CD14-positive monocyte (primary cell): ENCODE measurements at regions not wholly inside any gene's neighbourhood (a gene's known extent, or its start where the extent isn't known, plus 50 kb on each side); places are given as distances from the start of the nearest gene placed in this dataset.

Source experiments
- DNase-seq, 3 donors: peaks; one replicate each; pipeline ENCODE4 v3.0.0-alpha.2; 2011 to 2022
- H2AFZ ChIP-seq: 2 replicates; pipeline ENCODE4 v1.6.0; 2012; ENCODE audit warnings: mild to moderate bottlenecking, low read depth, low read length, inconsistent platforms; ENCODE audit not compliant: insufficient read depth, poor library complexity, severe bottlenecking
- H3K27ac ChIP-seq, 2 donors: 1 replicate in 1 of 2; 2 replicates in 1 of 2; pipeline ENCODE4 v1.5.1; 2012 to 2013; ENCODE audit warnings: low read length in 2 of 2, control low read depth in 1 of 2, inconsistent platforms in 1 of 2, low read depth in 1 of 2, mild to moderate bottlenecking in 1 of 2
- H3K27me3 ChIP-seq, 2 donors: one replicate each; pipeline versions ENCODE4 v1.6.0 to v1.6.1; 2011 to 2013; ENCODE audit warnings: low read length in 2 of 2; ENCODE audit not compliant: control insufficient read depth in 2 of 2, insufficient read depth in 2 of 2
- H3K36me3 ChIP-seq, 2 donors: replicated peaks in 1 of 2; 1 replicate in 1 of 2; 2 replicates in 1 of 2; pipeline versions ENCODE4 v1.5.1 to v1.6.1; 2012 to 2013; ENCODE audit warnings: low read length in 2 of 2, control low read depth in 1 of 2, inconsistent platforms in 1 of 2, mild to moderate bottlenecking in 1 of 2; ENCODE audit not compliant: insufficient read depth in 2 of 2, control insufficient read depth in 1 of 2
- H3K4me1 ChIP-seq, 2 donors: 1 replicate in 1 of 2; 2 replicates in 1 of 2; pipeline versions ENCODE4 v1.5.1 to v1.6.1; 2012 to 2013; ENCODE audit warnings: low read length in 2 of 2, control low read depth in 1 of 2, inconsistent platforms in 1 of 2, mild to moderate bottlenecking in 1 of 2, moderate library complexity in 1 of 2; ENCODE audit not compliant: insufficient read depth in 2 of 2, control insufficient read depth in 1 of 2
- H3K4me2 ChIP-seq: replicated peaks from 2 replicates; pipeline ENCODE3; 2012; ENCODE audit warnings: low read length, moderate library complexity, mild to moderate bottlenecking; ENCODE audit not compliant: poor library complexity, severe bottlenecking; ENCODE audit errors: extremely low read depth
- H3K4me3 ChIP-seq, 3 experiments: fragments of 200-600 bp in 1 of 3; sonication (generic) in 1 of 3; replicated peaks in 1 of 3; 1 replicate in 2 of 3; 2 replicates in 1 of 3; pipeline ENCODE4 v1.5.1; 2011 to 2013; ENCODE audit warnings: low read length in 3 of 3, mild to moderate bottlenecking in 3 of 3, control low read depth in 2 of 3, low read depth in 2 of 3, inconsistent platforms in 1 of 3, moderate library complexity in 1 of 3
- H3K79me2 ChIP-seq: 2 replicates; pipeline ENCODE4 v1.6.0; 2012; ENCODE audit warnings: mild to moderate bottlenecking, control low read depth, inconsistent platforms, low read length, moderate library complexity; ENCODE audit not compliant: insufficient read depth
- H3K9ac ChIP-seq: 2 replicates; pipeline ENCODE4 v1.6.0; 2017; ENCODE audit warnings: low read length, mild to moderate bottlenecking; ENCODE audit not compliant: insufficient read depth, poor library complexity, severe bottlenecking
- H3K9me3 ChIP-seq, 2 donors: replicated peaks in 1 of 2; 1 replicate in 1 of 2; 2 replicates in 1 of 2; pipeline versions ENCODE4 v1.5.1 to v1.6.1; 2012 to 2013; ENCODE audit warnings: low read length in 2 of 2, control low read depth in 1 of 2; ENCODE audit not compliant: control insufficient read depth in 1 of 2, insufficient read depth in 1 of 2
- H4K20me1 ChIP-seq: 2 replicates; pipeline ENCODE4 v1.6.0; 2012; ENCODE audit warnings: mild to moderate bottlenecking, low read length, control low read depth, moderate library complexity; ENCODE audit not compliant: insufficient read depth
- H3K27ac Mint-ChIP-seq, 7 donors: one replicate each; pipeline ENCODE4 v1.8.0; 2020; ENCODE audit warnings: mild to moderate bottlenecking in 7 of 7, mixed read lengths in 7 of 7, moderate library complexity in 6 of 7, inconsistent platforms in 2 of 7
- H3K27me3 Mint-ChIP-seq, 3 donors: one replicate each; pipeline ENCODE4 v1.8.0; 2021 to 2022; ENCODE audit warnings: low read depth in 3 of 3, mild to moderate bottlenecking in 3 of 3, mixed read lengths in 3 of 3, moderate library complexity in 3 of 3, inconsistent platforms in 1 of 3
- H3K36me3 Mint-ChIP-seq, 2 donors: one replicate each; pipeline ENCODE4 v1.8.0; 2020; ENCODE audit warnings: mixed read lengths in 2 of 2, inconsistent platforms in 1 of 2, mild to moderate bottlenecking in 1 of 2
- H3K4me1 Mint-ChIP-seq: one replicate; pipeline ENCODE4 v1.8.0; 2020; ENCODE audit warnings: mild to moderate bottlenecking, mixed read lengths
- H3K4me3 Mint-ChIP-seq, 2 donors: one replicate each; pipeline ENCODE4 v1.8.0; 2020; ENCODE audit warnings: mild to moderate bottlenecking in 2 of 2, mixed read lengths in 2 of 2, moderate library complexity in 1 of 2
- H3K9me3 Mint-ChIP-seq, 7 donors: one replicate each; pipeline ENCODE4 v1.8.0; 2020 to 2022; ENCODE audit warnings: mixed read lengths in 7 of 7, mild to moderate bottlenecking in 6 of 7, moderate library complexity in 6 of 7, inconsistent platforms in 2 of 7
- CTCF ChIP-seq: fragments of 200-600 bp; IDR thresholded peaks from one replicate; pipeline ENCODE4 v1.8.0; 2022; ENCODE audit warnings: antibody characterized with exemption, mild to moderate bottlenecking
- WGBS: methylation state at CpG from one replicate; pipeline ENCODE4 v1.1.5; 2013; ENCODE audit warnings: missing lambda C conversion rate; ENCODE audit not compliant: insufficient coverage; 5-methylcytosine and 5-hydroxymethylcytosine counted together
- intact Hi-C, 2 donors: fragments of 100-400 bp; cut with micrococcal nuclease; formaldehyde crosslinking; loops; one replicate each; pipeline versions ENCODE4 v1.15.0 to v1.15.1; 2023

GRCh38 chr9:75490326-75490725, 400.1 kb upstream of the PCSK5 start:
- no peaks in the 10 kb centered on the region for H3K4me1 Mint-ChIP-seq
- Histone ChIP-seq H3K79me2 (no peaks in the 10 kb centered on the region), H3K4me2 (no peak overlapping the region), H3K4me3 (no peak overlapping the region), H3K27ac (no peak overlapping the region), H3K36me3 (no peaks in the 10 kb centered on the region), H3K9ac (no peak overlapping the region), H3K4me1 (no peaks in the 10 kb centered on the region), H3K27me3 (no peaks in the 10 kb centered on the region), H4K20me1 (no peaks in the 10 kb centered on the region), H3K9me3 (peaks cover 0 to 3% of the 10 kb centered on the region in 2 donors), H2AFZ (no peak overlapping the region)
- 88% methylated on average over 1 of the region's 2 CpGs for WGBS
- peaks cover 0 to 8% (median 5%) of the 10 kb centered on the region in 7 donors for H3K9me3 Mint-ChIP-seq
- no peaks in the 10 kb centered on the region for H3K36me3 Mint-ChIP-seq
- DNase-seq, result no peak
- H3K4me3 Mint-ChIP-seq, result no peak overlapping the region
- H3K27ac Mint-ChIP-seq, result no peak overlapping the region
- intact Hi-C loops, result no loop called here
- H3K27me3 Mint-ChIP-seq, result peaks cover 0 to 4% (median 0%) of the 10 kb centered on the region in 3 donors
- no peak for TF ChIP-seq CTCF

DNA sequence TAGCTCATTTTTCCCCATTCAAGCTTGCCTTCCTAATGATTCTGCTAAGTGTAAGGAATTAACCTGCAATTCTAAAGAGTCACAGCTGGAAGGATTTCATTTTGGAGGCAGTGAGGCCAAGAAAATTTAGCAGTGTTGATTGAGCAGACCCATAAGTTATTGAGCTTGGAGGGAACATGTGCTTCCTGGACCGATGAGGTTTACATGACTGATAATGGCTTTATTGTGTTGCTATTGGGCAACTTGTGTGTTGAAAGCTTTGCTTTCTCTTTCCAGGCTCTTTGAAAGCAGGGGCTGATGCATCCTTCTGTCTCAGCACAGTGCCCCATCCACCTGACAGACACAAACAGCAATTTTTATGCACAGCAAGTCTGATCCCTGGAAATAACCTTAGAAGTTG, 398.9 kb upstream of the PCSK5 start:
- Mint-ChIP-seq H3K27ac (no peak overlapping the region), H3K9me3 (peaks cover 0 to 12% (median 6%) of the 10 kb centered on the region in 7 donors), H3K27me3 (peaks cover 0 to 5% (median 0%) of the 10 kb centered on the region in 3 donors), H3K4me1 (no peaks in the 10 kb centered on the region), H3K4me3 (no peak overlapping the region), H3K36me3 (no peaks in the 10 kb centered on the region)
- TF ChIP-seq CTCF, result no peak
- WGBS, result no CpG with 5 or more reads among the region's 1 CpG
- no peak overlapping the region for H2AFZ ChIP-seq
- H3K4me1 ChIP-seq, result no peaks in the 10 kb centered on the region
- no peaks in the 10 kb centered on the region for H3K79me2 ChIP-seq
- DNase-seq, result no peak
- H3K4me3 ChIP-seq, result no peak overlapping the region
- no peak overlapping the region for H3K4me2 ChIP-seq
- no peaks in the 10 kb centered on the region for H3K36me3 ChIP-seq
- intact Hi-C loops, result no loop called here
- no peak overlapping the region for H3K9ac ChIP-seq
- no peaks in the 10 kb centered on the region for H3K27me3 ChIP-seq
- no peaks in the 10 kb centered on the region for H4K20me1 ChIP-seq
- H3K9me3 ChIP-seq, result peaks cover 0 to 3% of the 10 kb centered on the region in 2 donors
- H3K27ac ChIP-seq, result no peak overlapping the region
